ENCODE measurements at regions not wholly inside any gene's neighbourhood (a gene's known extent, or its start where the extent isn't known, plus 50 kb on each side); places are given as distances from the start of the nearest gene placed in this dataset.

DNA sequence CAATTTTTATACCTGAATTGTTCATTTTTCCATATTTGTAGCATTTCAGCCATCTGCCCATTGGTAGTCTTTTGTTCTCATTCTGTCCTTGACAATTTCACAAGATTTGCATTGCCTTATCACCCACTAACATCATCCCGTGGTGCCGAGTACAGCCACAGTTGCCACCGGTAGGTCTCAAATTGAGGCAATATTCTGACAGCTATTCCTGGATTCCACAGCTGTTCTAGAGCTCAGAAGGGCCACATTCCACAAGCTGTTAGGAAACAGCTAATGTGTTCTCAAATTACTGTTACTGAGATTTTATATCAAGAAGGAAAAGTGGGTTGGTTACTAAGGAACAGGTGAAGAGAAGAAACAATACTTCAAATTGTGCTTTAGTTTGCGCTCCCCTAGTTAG lies 178.8 kb downstream of the RPRM start:
- TF ChIP-seq, protein P1, sequence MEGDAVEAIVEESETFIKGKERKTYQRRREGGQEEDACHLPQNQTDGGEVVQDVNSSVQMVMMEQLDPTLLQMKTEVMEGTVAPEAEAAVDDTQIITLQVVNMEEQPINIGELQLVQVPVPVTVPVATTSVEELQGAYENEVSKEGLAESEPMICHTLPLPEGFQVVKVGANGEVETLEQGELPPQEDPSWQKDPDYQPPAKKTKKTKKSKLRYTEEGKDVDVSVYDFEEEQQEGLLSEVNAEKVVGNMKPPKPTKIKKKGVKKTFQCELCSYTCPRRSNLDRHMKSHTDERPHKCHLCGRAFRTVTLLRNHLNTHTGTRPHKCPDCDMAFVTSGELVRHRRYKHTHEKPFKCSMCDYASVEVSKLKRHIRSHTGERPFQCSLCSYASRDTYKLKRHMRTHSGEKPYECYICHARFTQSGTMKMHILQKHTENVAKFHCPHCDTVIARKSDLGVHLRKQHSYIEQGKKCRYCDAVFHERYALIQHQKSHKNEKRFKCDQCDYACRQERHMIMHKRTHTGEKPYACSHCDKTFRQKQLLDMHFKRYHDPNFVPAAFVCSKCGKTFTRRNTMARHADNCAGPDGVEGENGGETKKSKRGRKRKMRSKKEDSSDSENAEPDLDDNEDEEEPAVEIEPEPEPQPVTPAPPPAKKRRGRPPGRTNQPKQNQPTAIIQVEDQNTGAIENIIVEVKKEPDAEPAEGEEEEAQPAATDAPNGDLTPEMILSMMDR (IDR thresholded peaks at IDR 0.05; ENCODE audit: poor library complexity), result no peak
- no peak for TF ChIP-seq EZH2 (IDR thresholded peaks at IDR 0.05; ENCODE audit: borderline replicate concordance)
- no peak for TF ChIP-seq EZH2phosphoT487 (IDR thresholded peaks at IDR 0.05; ENCODE audit: low read depth, severe bottlenecking, unreplicated experiment)
